ENCODE measurements at regions not wholly inside any gene's neighbourhood (a gene's known extent, or its start where the extent isn't known, plus 50 kb on each side); places are given as distances from the start of the nearest gene placed in this dataset.

DNA sequence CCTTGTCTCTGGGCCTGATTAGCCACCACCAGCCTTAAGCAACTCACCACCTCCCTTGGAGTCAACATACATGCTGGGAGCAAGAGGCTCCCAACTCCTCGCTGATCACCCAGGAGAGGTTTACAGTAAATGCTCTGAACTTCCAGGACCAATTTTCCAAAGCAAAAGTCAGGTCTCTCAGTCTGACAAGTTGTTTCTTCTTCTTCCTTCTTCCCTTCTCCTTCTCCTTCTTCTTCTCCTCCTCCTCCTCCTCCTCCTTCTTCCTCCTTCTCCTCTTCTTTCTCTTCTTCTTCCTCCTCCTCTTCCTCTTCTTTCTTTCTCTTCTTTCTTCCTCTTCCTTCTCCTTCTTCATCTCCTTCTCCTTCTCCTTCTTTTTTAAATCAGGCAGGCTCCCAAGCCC, 148.2 kb downstream of the NECTIN1 start:
- no peak for TF ChIP-seq POLR2A (IDR thresholded peaks at IDR 0.05)
- TF ChIP-seq, protein P1, sequence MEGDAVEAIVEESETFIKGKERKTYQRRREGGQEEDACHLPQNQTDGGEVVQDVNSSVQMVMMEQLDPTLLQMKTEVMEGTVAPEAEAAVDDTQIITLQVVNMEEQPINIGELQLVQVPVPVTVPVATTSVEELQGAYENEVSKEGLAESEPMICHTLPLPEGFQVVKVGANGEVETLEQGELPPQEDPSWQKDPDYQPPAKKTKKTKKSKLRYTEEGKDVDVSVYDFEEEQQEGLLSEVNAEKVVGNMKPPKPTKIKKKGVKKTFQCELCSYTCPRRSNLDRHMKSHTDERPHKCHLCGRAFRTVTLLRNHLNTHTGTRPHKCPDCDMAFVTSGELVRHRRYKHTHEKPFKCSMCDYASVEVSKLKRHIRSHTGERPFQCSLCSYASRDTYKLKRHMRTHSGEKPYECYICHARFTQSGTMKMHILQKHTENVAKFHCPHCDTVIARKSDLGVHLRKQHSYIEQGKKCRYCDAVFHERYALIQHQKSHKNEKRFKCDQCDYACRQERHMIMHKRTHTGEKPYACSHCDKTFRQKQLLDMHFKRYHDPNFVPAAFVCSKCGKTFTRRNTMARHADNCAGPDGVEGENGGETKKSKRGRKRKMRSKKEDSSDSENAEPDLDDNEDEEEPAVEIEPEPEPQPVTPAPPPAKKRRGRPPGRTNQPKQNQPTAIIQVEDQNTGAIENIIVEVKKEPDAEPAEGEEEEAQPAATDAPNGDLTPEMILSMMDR (IDR thresholded peaks at IDR 0.05), result no peak
